K562 (cell line): ENCODE measurements at regions not wholly inside any gene's neighbourhood (a gene's known extent, or its start where the extent isn't known, plus 50 kb on each side); places are given as distances from the start of the nearest gene placed in this dataset.

ENCODE experiments used
- ATAC-seq: fragments of 200-7000 bp; cut with Tn5 transposase; 3 replicates; pipeline ENCODE4 v1.9.1; 2020; ENCODE audit warnings: moderate library complexity
- BruUV-seq: library from RNA; stranded (reverse); fragments of 400-500 nt; replicated peaks from 2 replicates; lab custom pipeline; 2021; lab: Mats Ljungman, UMichigan
- CTCF ChIA-PET: fragments of 300-600 bp; formaldehyde crosslinking; extraction: SDS; loops from one replicate; lab custom pipeline; 2021; ENCODE audit warnings: low intra/inter-chr PET ratio; lab: Yijun Ruan, JAX
- POLR2A ChIA-PET: fragments of 300-600, 350-650 bp; sonication (Branson Sonifier 250); formaldehyde crosslinking; extraction: SDS; loops from one replicate; lab custom pipeline; 2021; ENCODE audit warnings: antibody characterized with exemption, inconsistent platforms; lab: Yijun Ruan, JAX
- DNase-seq, 4 experiments: peaks; one replicate each; pipeline versions ENCODE4 v3.0.0 to v3.0.0-alpha.2; 2011 to 2018; ENCODE audit warnings: low spot score in 3 of 4, mixed read lengths in 3 of 4; ENCODE audit errors: extremely low read depth in 1 of 4
- FAIRE-seq: peaks from 2 replicates; lab custom pipeline; 2011; peaks lifted over from hg19 to GRCh38; lab: Jason Lieb, UNC
- H2AFZ ChIP-seq: 2 replicates; pipeline ENCODE4 v1.6.0; 2011; ENCODE audit warnings: low read depth, low read length, control low read depth, inconsistent platforms
- H3K27ac ChIP-seq: fragments of 200-600 bp; 3 replicates; pipeline ENCODE4 v1.8.0; 2011; ENCODE audit warnings: low read depth, mild to moderate bottlenecking, control low read depth, inconsistent platforms, low read length, moderate library complexity, mixed read lengths; ENCODE audit errors: extremely low read depth
- H3K27me3 ChIP-seq, 2 experiments: fragments of 300-600 bp in 1 of 2; 2 replicates in 1 of 2; 3 replicates in 1 of 2; pipeline versions ENCODE4 v1.6.0 to v1.8.0; 2011; ENCODE audit warnings: inconsistent platforms in 2 of 2, low read length in 2 of 2, mild to moderate bottlenecking in 1 of 2, mixed read lengths in 1 of 2, moderate library complexity in 1 of 2; ENCODE audit not compliant: control insufficient read depth in 2 of 2, insufficient read depth in 2 of 2
- H3K36me3 ChIP-seq: fragments of 300-600 bp; 3 replicates; pipeline ENCODE4 v1.8.0; 2011; ENCODE audit warnings: mild to moderate bottlenecking, low read length, inconsistent platforms; ENCODE audit not compliant: control insufficient read depth, insufficient read depth
- H3K4me1 ChIP-seq, 2 experiments: fragments of 200-600 bp in 1 of 2; replicated peaks in 1 of 2; 2 replicates in 1 of 2; 3 replicates in 1 of 2; pipeline versions ENCODE4 v1.5.1 to v1.8.0; 2011; ENCODE audit warnings: inconsistent platforms in 2 of 2, low read length in 2 of 2, mild to moderate bottlenecking in 1 of 2, mixed read lengths in 1 of 2, moderate library complexity in 1 of 2; ENCODE audit not compliant: control insufficient read depth in 2 of 2, insufficient read depth in 2 of 2
- H3K4me2 ChIP-seq: 2 replicates; pipeline ENCODE4 v1.6.1; 2011; ENCODE audit warnings: low read length, control low read depth, inconsistent platforms, mixed read lengths; ENCODE audit not compliant: insufficient read depth
- H3K4me3 ChIP-seq: fragments of 200-600 bp; sonication (generic), shearing (Covaris generic); 2 replicates; pipeline ENCODE4 v1.5.1; 2016; ENCODE audit warnings: control low read depth, inconsistent platforms
- H3K79me2 ChIP-seq: fragments of 200-600 bp; 3 replicates; pipeline ENCODE4 v1.8.0; 2011; ENCODE audit warnings: low read length, inconsistent platforms; ENCODE audit not compliant: control insufficient read depth, insufficient read depth
- H3K9ac ChIP-seq, 2 experiments: 2 replicates each; pipeline versions ENCODE4 v1.6.0 to v1.6.1; 2011; ENCODE audit warnings: low read depth in 2 of 2, low read length in 2 of 2, control low read depth in 1 of 2, inconsistent platforms in 1 of 2, mild to moderate bottlenecking in 1 of 2, mixed read lengths in 1 of 2; ENCODE audit not compliant: insufficient read depth in 1 of 2
- H3K9me1 ChIP-seq: one replicate; pipeline ENCODE4 v1.6.0; 2011; ENCODE audit warnings: inconsistent platforms, mild to moderate bottlenecking, low read length, moderate library complexity; ENCODE audit not compliant: control insufficient read depth, insufficient read depth
- H3K9me3 ChIP-seq: replicated peaks from 2 replicates; pipeline ENCODE4 v1.5.1; 2011; ENCODE audit warnings: low read depth, low read length, inconsistent platforms; ENCODE audit not compliant: control insufficient read depth, insufficient read depth
- H4K20me1 ChIP-seq: replicated peaks from 2 replicates; pipeline ENCODE4 v1.6.1; 2011; ENCODE audit warnings: low read length, inconsistent platforms, mixed read lengths; ENCODE audit not compliant: control insufficient read depth, insufficient read depth
- ATF7 ChIP-seq: fragments of 450-650 bp; IDR thresholded peaks from 2 replicates; pipeline ENCODE4 v1.7.1; 2014; ENCODE audit warnings: mild to moderate bottlenecking, moderate library complexity
- BMI1 ChIP-seq: fragments of 150-350 bp; IDR thresholded peaks from 2 replicates; pipeline ENCODE4 v1.6.1; 2014; ENCODE audit warnings: low read length
- BRCA1 ChIP-seq, 2 experiments: fragments of 450-650 bp in 1 of 2; sonication (generic) in 1 of 2; formaldehyde crosslinking in 1 of 2; IDR thresholded peaks; 2 replicates each; pipeline versions ENCODE4 v1.5.0 to v1.6.1; 2017 to 2020; ENCODE audit warnings: mild to moderate bottlenecking in 1 of 2, missing genetic modification reagents in 1 of 2
- CBX2 ChIP-seq: fragments of 200-600 bp; sonication (generic); IDR thresholded peaks from one replicate; pipeline ENCODE4 v1.6.1; 2012; ENCODE audit warnings: mild to moderate bottlenecking, low read length, inconsistent platforms; ENCODE audit not compliant: insufficient read depth, poor library complexity, severe bottlenecking
- CEBPB ChIP-seq: fragments of 450-650 bp; IDR thresholded peaks from 2 replicates; pipeline ENCODE4 v1.6.1; 2016; ENCODE audit warnings: missing genetic modification characterization, missing compliant biosample characterization
- E2F6 ChIP-seq, 2 experiments: IDR thresholded peaks; 2 replicates each; pipeline ENCODE4 v1.6.1; 2011; ENCODE audit warnings: borderline replicate concordance in 1 of 2, control low read depth in 1 of 2, low read depth in 1 of 2, low read length in 1 of 2, mild to moderate bottlenecking in 1 of 2, mixed read lengths in 1 of 2, moderate library complexity in 1 of 2; ENCODE audit not compliant: insufficient read depth in 1 of 2, insufficient read length in 1 of 2, poor library complexity in 1 of 2, severe bottlenecking in 1 of 2; ENCODE audit errors: extremely low read depth in 1 of 2
- E2F8 ChIP-seq: fragments of 450-650 bp; IDR thresholded peaks from 2 replicates; pipeline ENCODE4 v1.7.1; 2018; ENCODE audit warnings: mild to moderate bottlenecking, low read depth; ENCODE audit not compliant: partially characterized antibody
- MYBL2 ChIP-seq, 2 experiments: fragments of 450-650 bp in 1 of 2; sonication (generic) in 1 of 2; formaldehyde crosslinking in 1 of 2; IDR thresholded peaks; 2 replicates each; pipeline versions ENCODE4 v1.6.1 to v1.8.1; 2017 to 2022; ENCODE audit warnings: borderline replicate concordance in 1 of 2, inconsistent platforms in 1 of 2, low read depth in 1 of 2, mild to moderate bottlenecking in 1 of 2, missing genetic modification reagents in 1 of 2, moderate library complexity in 1 of 2
- NR1H2 ChIP-seq: sonication (generic); formaldehyde crosslinking; IDR thresholded peaks from 2 replicates; pipeline ENCODE4 v1.4.0; 2020; ENCODE audit warnings: mild to moderate bottlenecking, missing genetic modification reagents
- POLR3A ChIP-seq: IDR thresholded peaks from 2 replicates; pipeline ENCODE4 v1.6.1; 2011; ENCODE audit warnings: borderline replicate concordance, mild to moderate bottlenecking, moderate library complexity; ENCODE audit not compliant: insufficient read length, insufficient read depth; ENCODE audit errors: extremely low read depth
- SNIP1 ChIP-seq: fragments of 450-650 bp; IDR thresholded peaks from 2 replicates; pipeline ENCODE4 v1.7.1; 2017; ENCODE audit warnings: low read depth, mild to moderate bottlenecking
- SREBF2 ChIP-seq: sonication (generic); formaldehyde crosslinking; IDR thresholded peaks from 2 replicates; pipeline ENCODE4 v1.4.0; 2020; ENCODE audit warnings: mild to moderate bottlenecking, missing genetic modification reagents
- TAF15 ChIP-seq: fragments of 200-400 bp; formaldehyde crosslinking; IDR thresholded peaks from 2 replicates; pipeline ENCODE4 v1.6.1; 2017; ENCODE audit warnings: mild to moderate bottlenecking, low read depth, low read length, moderate library complexity
- TAL1 ChIP-seq: fragments of 450-650 bp; IDR thresholded peaks from 2 replicates; pipeline ENCODE4 v1.6.1; 2016; ENCODE audit warnings: mild to moderate bottlenecking
- ZNF695 ChIP-seq: fragments of 450-650 bp; formaldehyde crosslinking; IDR thresholded peaks from 2 replicates; pipeline ENCODE4 v1.4.0; 2020; ENCODE audit warnings: mild to moderate bottlenecking, moderate library complexity
- WGBS: fragments of 100-300 bp; shearing (Covaris generic); methylation state at CpG from one replicate; pipeline ENCODE4 v1.1.6; 2016; ENCODE audit warnings: low coverage, mixed read lengths; ENCODE audit not compliant: insufficient coverage; ENCODE audit errors: missing lambda C conversion rate; 5-methylcytosine and 5-hydroxymethylcytosine counted together
- in situ Hi-C: fragments of 300-500 bp; cut with MboI; formaldehyde crosslinking; loops from 4 replicates; pipeline ENCODE4 v1.15.0; 2018; ENCODE audit warnings: inconsistent platforms, mixed read lengths
- intact Hi-C: fragments of 100-400 bp; cut with micrococcal nuclease; formaldehyde crosslinking; loops from 2 replicates; pipeline ENCODE4 v1.14.2; 2022
- TF ChIP-seq, protein P1 (sequence below): fragments of 250-450 bp; sonication (Bioruptor Pico); IDR thresholded peaks from 2 replicates; pipeline ENCODE4 v1.6.1; 2021; ENCODE audit warnings: mild to moderate bottlenecking
- TF ChIP-seq, protein P2 (sequence below): fragments of 250-450 bp; sonication (Bioruptor Pico); IDR thresholded peaks from 2 replicates; pipeline ENCODE4 v1.8.0; 2022; ENCODE audit warnings: inconsistent platforms

DNA sequence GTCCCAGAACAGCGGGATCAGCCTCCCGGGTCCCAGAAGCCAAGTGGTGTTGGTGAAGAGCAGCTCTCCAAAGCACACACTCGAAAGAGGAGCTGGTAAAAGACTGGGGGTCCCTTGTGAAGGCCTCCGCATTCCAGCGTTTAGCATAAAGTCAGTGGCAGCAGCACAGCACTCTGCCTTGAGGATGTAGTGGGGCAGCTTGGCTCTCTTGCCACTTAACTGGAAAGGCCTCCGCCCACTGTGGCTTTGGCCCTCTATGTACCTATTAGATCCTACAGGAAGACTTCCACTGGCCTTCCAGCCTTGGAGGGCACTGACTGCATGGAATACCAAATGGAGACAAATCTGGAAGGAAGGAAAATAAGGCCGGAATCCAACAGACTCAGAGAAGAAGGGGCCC, 1455.3 kb downstream of the BRD1 start:
- intact Hi-C loops: no loop called here
- no peak for FAIRE-seq
- Histone ChIP-seq H4K20me1 (no peaks in the 10 kb centered on the region), H3K4me2 (no peak overlapping the region), H3K27ac (no peak overlapping the region), H3K79me2 (no peaks in the 10 kb centered on the region), H3K9me3 (no peaks in the 10 kb centered on the region), H3K27me3 (peaks cover 0 to 5% of the 10 kb centered on the region in 2 experiments; a peak in 2 of 5 replicates), H3K4me1 (no peaks in the 10 kb centered on the region), H2AFZ (no peak overlapping the region), H3K4me3 (no peak overlapping the region), H3K9ac (no peak overlapping the region), H3K9me1 (no peaks in the 10 kb centered on the region), H3K36me3 (no peaks in the 10 kb centered on the region)
- no TSS peak for BruUV-seq
- no peak for ATAC-seq
- 3% methylated on average over 4 of the region's 7 CpGs for WGBS
- in situ Hi-C loops: no loop called here
- ChIA-PET CTCF (no interaction called here), POLR2A (no interaction called here)
- TF ChIP-seq POLR3A (no peak), BMI1 (no peak), CEBPB (no peak), MYBL2 (IDR thresholded peaks at IDR 0.05; ENCODE audit: low read depth) (no peak), MYBL2 (CRISPR knock-in tag; IDR thresholded peaks at IDR 0.05; ENCODE audit: borderline replicate concordance) (no peak), CBX2 (no peak), ATF7 (no peak), TAF15 (no peak), ZNF695 (CRISPR knock-in tag) (no peak), E2F6 (IDR thresholded peaks at IDR 0.05; ENCODE audit: borderline replicate concordance in 1 of 2, extremely low read depth in 1 of 2, insufficient read depth in 1 of 2, insufficient read length in 1 of 2, low read depth in 1 of 2, low read length in 1 of 2, poor library complexity in 1 of 2, severe bottlenecking in 1 of 2) (no peak), BRCA1 (IDR thresholded peaks at IDR 0.05) (no peak), BRCA1 (CRISPR knock-in tag; IDR thresholded peaks at IDR 0.05) (no peak), SNIP1 (no peak), SREBF2 (CRISPR knock-in tag) (no peak), E2F8 (no peak), TAL1 (no peak), NR1H2 (no peak)
- TF ChIP-seq, protein P1, sequence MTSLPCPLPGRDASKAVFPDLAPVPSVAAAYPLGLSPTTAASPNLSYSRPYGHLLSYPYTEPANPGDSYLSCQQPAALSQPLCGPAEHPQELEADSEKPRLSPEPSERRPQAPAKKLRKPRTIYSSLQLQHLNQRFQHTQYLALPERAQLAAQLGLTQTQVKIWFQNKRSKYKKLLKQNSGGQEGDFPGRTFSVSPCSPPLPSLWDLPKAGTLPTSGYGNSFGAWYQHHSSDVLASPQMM (CRISPR knock-in tag): no peak
- TF ChIP-seq, protein P2, sequence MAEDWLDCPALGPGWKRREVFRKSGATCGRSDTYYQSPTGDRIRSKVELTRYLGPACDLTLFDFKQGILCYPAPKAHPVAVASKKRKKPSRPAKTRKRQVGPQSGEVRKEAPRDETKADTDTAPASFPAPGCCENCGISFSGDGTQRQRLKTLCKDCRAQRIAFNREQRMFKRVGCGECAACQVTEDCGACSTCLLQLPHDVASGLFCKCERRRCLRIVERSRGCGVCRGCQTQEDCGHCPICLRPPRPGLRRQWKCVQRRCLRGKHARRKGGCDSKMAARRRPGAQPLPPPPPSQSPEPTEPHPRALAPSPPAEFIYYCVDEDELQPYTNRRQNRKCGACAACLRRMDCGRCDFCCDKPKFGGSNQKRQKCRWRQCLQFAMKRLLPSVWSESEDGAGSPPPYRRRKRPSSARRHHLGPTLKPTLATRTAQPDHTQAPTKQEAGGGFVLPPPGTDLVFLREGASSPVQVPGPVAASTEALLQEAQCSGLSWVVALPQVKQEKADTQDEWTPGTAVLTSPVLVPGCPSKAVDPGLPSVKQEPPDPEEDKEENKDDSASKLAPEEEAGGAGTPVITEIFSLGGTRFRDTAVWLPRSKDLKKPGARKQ (CRISPR knock-in tag): no peak
- no peak for DNase-seq
